ACC112 (cell line): ENCODE measurements at regions not wholly inside any gene's neighbourhood (a gene's known extent, or its start where the extent isn't known, plus 50 kb on each side); places are given as distances from the start of the nearest gene placed in this dataset.

ENCODE experiments used
- H2AFZ ChIP-seq: fragments of 200-600 bp; sonication (generic); one replicate; pipeline ENCODE4 v1.6.0; 2017; ENCODE audit warnings: antibody characterized with exemption, low read length; ENCODE audit not compliant: unreplicated experiment
- H3K27ac ChIP-seq: fragments of 200-600 bp; sonication (generic); 2 replicates; pipeline ENCODE4 v1.5.1; 2014; ENCODE audit warnings: low read depth, mild to moderate bottlenecking, antibody characterized with exemption, low read length, moderate library complexity
- H3K27me3 ChIP-seq: fragments of 200-600 bp; sonication (generic); 2 replicates; pipeline ENCODE4 v1.6.1; 2014; ENCODE audit warnings: mild to moderate bottlenecking, antibody characterized with exemption, low read length, moderate library complexity, mixed read lengths; ENCODE audit not compliant: insufficient read depth
- H3K36me3 ChIP-seq: fragments of 200-600 bp; sonication (generic); 2 replicates; pipeline ENCODE4 v1.6.1; 2016; ENCODE audit warnings: mild to moderate bottlenecking, antibody characterized with exemption, low read length, moderate library complexity, mixed read lengths; ENCODE audit not compliant: insufficient read depth
- H3K4me1 ChIP-seq: fragments of 200-600 bp; sonication (generic); one replicate; pipeline ENCODE4 v1.6.1; 2016; ENCODE audit warnings: low read length, mixed read lengths; ENCODE audit not compliant: insufficient read depth, unreplicated experiment, control insufficient read depth
- H3K4me3 ChIP-seq: fragments of 200-600 bp; sonication (generic); 2 replicates; pipeline ENCODE4 v1.5.1; 2014; ENCODE audit warnings: mild to moderate bottlenecking, low read depth, low read length
- H3K79me2 ChIP-seq: fragments of 200-600 bp; sonication (generic); one replicate; pipeline ENCODE4 v1.6.0; 2016; ENCODE audit warnings: low read length; ENCODE audit not compliant: control insufficient read depth, unreplicated experiment, insufficient read depth

DNA sequence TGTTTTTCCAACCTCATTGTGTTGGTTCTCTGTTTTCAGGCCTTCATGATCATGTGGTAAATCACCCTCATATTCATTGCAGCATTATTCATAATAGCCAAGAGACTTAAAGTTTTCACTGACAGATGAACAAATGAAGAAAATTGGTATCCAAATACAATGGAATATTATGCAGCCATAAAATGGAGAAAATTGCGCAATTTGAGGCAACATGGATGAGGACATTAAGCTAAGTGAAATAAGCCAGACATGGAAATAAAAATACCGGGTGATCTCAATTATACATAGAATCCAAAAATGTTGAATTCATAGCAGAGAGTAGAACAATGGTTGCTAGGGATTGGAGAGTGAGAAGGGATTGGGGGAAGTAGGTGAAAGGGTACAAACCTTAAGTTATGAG, 491.9 kb upstream of the KCNMB2 start:
- H2AFZ ChIP-seq, result no peak overlapping the region
- no peaks in the 10 kb centered on the region for H3K27me3 ChIP-seq
- no peak overlapping the region for H3K27ac ChIP-seq
- no peaks in the 10 kb centered on the region for H3K36me3 ChIP-seq
- H3K4me3 ChIP-seq, result no peak overlapping the region
- no peaks in the 10 kb centered on the region for H3K79me2 ChIP-seq
- peaks cover 5% of the 10 kb centered on the region for H3K4me1 ChIP-seq

DNA sequence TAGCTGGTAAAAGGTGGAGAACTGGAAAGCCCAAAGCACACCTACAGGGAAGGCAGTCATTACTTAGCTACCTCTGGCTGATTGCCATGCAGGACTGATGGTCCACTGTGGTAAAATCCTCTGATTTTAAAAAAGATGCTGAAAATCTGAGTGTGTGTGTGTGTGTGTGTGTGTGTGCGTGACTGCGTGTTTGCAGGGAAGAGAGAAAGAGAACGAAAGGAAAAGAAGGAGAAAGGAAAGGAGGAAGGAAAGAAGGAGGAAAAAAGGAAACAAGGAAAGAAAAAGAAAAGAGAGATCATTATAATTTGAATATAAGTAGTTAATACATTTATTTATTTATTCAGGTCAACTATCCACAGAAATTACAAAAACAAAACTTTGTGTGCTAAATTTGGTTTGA, 488.7 kb upstream of the KCNMB2 start:
- no peaks in the 10 kb centered on the region for H3K79me2 ChIP-seq
- no peaks in the 10 kb centered on the region for H3K36me3 ChIP-seq
- no peak overlapping the region for H3K4me3 ChIP-seq
- H3K4me1 ChIP-seq, result peaks cover 5% of the 10 kb centered on the region
- H3K27me3 ChIP-seq, result no peaks in the 10 kb centered on the region
- no peak overlapping the region for H3K27ac ChIP-seq
- H2AFZ ChIP-seq, result no peak overlapping the region

DNA sequence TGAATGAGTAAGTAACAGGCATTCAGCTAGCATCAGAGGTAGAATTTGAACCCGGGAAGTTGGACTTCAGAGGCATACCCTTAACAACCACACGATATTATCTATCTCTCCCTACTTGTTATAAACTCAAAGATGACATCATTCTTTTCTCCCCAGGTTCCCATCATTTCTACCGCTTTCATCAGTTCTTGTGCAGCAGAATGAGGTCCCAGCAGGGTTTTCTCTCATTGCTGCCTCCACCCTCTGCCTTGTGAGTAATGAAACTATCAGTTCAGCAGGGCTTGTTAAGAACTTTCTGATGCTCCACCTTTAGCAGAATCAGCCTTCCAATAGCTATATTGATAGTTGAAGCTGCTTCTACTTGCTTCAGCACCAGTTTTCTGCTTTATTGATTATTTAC, 487.5 kb upstream of the KCNMB2 start:
- Histone ChIP-seq H2AFZ (no peak overlapping the region), H3K4me3 (no peak overlapping the region), H3K4me1 (no peaks in the 10 kb centered on the region), H3K27ac (no peak overlapping the region), H3K36me3 (no peaks in the 10 kb centered on the region), H3K79me2 (no peaks in the 10 kb centered on the region), H3K27me3 (no peaks in the 10 kb centered on the region)

DNA sequence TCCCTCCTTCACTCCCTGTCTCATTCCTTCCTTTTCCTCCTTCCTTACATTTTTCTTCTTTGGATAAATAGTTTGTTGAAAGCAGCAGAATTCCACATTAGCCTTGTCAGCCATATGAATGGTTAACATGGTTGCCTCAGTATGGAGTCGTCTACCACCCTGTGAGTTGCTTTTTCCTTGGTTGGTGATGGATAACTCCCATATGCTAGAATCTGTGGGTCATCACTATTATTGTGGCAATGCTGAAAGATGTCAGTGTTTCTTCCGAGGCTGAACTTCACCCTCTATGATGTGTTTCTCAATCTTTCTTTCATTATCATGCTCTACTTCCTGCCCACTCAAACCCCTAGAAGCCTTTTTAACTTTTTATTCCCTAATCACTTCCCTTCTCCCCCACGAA, 481.8 kb upstream of the KCNMB2 start:
- Histone ChIP-seq H3K36me3 (no peaks in the 10 kb centered on the region), H3K27me3 (no peaks in the 10 kb centered on the region), H2AFZ (no peak overlapping the region)

DNA sequence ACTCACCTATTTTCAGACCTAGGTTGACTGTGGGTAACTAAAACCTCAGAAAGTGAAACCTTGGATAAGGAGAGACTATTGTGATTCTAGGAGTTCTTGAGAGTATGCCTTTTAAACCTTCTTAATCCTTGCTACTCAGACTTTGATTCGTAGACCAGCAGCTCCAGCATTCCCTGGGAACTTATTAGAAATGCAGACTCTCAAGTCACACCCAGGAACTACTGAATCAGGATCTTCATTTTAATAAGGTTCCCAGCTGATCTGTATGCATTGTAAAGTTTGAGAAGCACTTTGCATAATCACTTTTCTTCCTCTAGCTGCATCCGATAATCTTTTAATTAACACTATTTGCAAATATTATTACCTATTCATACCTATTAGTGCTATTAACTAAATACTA, 480.3 kb upstream of the KCNMB2 start:
- Histone ChIP-seq H3K4me1 (peaks cover 23% of the 10 kb centered on the region), H3K27ac (no peak overlapping the region), H3K36me3 (no peaks in the 10 kb centered on the region), H3K27me3 (no peaks in the 10 kb centered on the region), H3K79me2 (no peaks in the 10 kb centered on the region), H3K4me3 (no peak overlapping the region), H2AFZ (no peak overlapping the region)

More for the DNA sequence above, 481.8 kb upstream of the KCNMB2 start:
- Histone ChIP-seq H3K4me3 (no peak overlapping the region), H3K4me1 (peaks cover 10% of the 10 kb centered on the region), H3K79me2 (no peaks in the 10 kb centered on the region), H3K27ac (no peak overlapping the region)

DNA sequence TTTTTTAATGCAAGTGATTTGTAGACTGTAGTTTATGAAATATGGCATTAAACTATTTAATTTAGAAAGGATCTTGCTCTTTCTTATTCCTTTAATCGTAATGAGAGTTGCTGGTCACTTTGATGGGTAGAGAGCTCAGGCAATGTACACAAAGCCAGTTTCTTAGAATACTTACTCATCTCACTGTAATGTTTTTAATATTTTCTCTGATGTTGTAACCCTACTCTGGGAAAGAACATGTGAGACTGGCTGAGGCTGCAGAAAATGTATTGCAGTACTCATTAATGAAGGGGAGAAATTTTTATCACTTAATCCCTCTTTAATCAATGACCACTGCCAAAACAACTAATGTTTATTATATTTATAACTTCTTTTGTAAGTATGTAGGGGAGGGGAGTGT, 479.4 kb upstream of the KCNMB2 start:
- Histone ChIP-seq H3K4me3 (no peak overlapping the region), H3K79me2 (no peaks in the 10 kb centered on the region), H3K27me3 (no peaks in the 10 kb centered on the region), H3K27ac (no peak overlapping the region), H3K36me3 (no peaks in the 10 kb centered on the region), H2AFZ (no peak overlapping the region), H3K4me1 (peaks cover 26% of the 10 kb centered on the region)

DNA sequence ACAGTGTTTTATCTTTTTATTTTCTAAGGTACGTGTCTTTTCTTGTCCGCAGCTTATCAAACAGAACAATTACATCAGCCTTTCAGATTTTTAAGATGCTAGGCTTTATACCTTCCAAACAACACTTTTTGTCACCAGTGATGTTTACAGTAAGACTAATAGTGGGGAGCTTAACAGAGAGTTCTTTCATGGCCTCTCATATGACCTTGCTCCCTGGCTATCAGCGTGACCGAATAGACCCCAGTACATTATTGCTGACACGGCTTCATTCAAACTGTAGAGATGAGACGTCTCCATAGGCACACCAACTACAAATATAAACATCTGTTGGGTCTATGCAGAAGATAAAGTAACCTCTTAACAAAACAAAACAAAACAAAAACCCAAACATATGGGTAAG, 477.6 kb upstream of the KCNMB2 start:
- Histone ChIP-seq H3K4me3 (no peak overlapping the region), H3K27ac (0 out of 2 replicates have a peak overlapping the region, but pooled peaks have one; percentile 43), H3K36me3 (no peaks in the 10 kb centered on the region), H2AFZ (no peak overlapping the region), H3K79me2 (no peaks in the 10 kb centered on the region), H3K4me1 (peaks cover 30% of the 10 kb centered on the region), H3K27me3 (no peaks in the 10 kb centered on the region)

DNA sequence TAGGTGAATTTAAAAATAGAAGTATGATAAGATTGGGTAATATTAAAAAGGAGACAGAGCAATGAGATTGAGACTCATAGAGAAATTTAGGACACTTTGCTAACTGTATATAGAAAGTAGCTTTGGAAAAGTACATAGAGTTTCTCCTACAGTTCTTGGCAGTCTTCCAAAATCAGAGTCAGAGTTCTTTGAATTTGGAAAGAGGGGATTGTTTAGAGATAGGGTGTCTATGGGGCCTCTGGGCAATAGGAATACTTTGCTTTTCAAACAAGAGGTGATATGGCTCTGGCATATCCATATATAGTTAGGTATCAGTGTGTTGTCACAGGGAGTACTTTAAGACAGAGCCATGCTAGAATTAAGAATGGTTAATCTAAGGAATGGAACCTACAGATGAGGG, 477.1 kb upstream of the KCNMB2 start:
- H3K4me1 ChIP-seq, result peaks cover 30% of the 10 kb centered on the region
- H3K27me3 ChIP-seq, result no peaks in the 10 kb centered on the region
- peak overlapping the region; percentile 36 for H2AFZ ChIP-seq
- H3K27ac ChIP-seq, result peak overlapping the region; percentile 43
- no peaks in the 10 kb centered on the region for H3K36me3 ChIP-seq
- H3K79me2 ChIP-seq, result no peaks in the 10 kb centered on the region
- peak overlapping the region; percentile 41; the same call in 1 of the 2 replicates for H3K4me3 ChIP-seq

DNA sequence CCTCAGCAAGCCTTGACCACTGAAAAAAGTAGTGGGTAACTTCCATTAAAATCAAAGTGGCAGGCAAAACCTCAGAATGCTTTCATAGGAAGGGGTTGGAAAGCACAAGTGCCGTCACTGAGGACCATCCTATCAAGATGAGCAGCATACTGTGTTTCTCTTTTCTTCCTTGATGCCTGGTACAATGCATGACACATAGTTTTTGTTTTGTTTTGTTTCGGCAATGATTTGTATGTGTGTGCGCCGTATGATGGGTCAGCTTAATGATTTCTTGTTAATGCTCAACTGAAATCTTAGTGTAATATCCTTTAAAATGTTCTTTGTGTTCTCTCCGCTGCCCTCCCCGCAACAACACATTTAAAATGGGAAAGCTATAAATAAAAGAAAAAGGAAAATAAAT, 476.4 kb upstream of the KCNMB2 start:
- H3K27me3 ChIP-seq, result no peaks in the 10 kb centered on the region
- H3K4me1 ChIP-seq, result peaks cover 30% of the 10 kb centered on the region
- H3K4me3 ChIP-seq, result peak overlapping the region; percentile 41
- peak overlapping the region; percentile 43 for H3K27ac ChIP-seq
- H2AFZ ChIP-seq, result peak overlapping the region; percentile 36
- no peaks in the 10 kb centered on the region for H3K36me3 ChIP-seq
- H3K79me2 ChIP-seq, result no peaks in the 10 kb centered on the region

DNA sequence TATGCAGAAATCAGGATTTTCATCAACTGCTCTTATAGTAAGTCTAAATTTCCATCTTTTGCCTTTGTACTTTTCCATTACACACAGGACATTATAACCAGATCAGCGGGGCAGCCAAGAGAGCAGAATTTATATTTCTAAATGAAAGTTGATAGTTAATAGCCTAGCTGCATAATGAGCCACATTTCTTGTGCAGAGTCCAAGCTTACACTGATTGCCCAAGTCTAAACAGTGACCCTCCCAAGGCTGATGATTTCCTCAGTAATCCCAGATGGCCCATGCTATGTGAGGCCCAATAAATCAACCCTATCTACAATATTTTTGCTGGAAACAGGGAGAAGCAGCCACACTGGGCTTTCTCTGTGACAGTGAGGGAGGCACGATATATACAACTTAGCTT, 475.8 kb upstream of the KCNMB2 start:
- peak overlapping the region; percentile 43; the same call in 1 of the 2 replicates for H3K27ac ChIP-seq
- peak overlapping the region; percentile 28 for H2AFZ ChIP-seq
- peak overlapping the region; percentile 41 for H3K4me3 ChIP-seq
- no peaks in the 10 kb centered on the region for H3K79me2 ChIP-seq
- H3K4me1 ChIP-seq, result peaks cover 30% of the 10 kb centered on the region
- H3K27me3 ChIP-seq, result no peaks in the 10 kb centered on the region
- no peaks in the 10 kb centered on the region for H3K36me3 ChIP-seq

DNA sequence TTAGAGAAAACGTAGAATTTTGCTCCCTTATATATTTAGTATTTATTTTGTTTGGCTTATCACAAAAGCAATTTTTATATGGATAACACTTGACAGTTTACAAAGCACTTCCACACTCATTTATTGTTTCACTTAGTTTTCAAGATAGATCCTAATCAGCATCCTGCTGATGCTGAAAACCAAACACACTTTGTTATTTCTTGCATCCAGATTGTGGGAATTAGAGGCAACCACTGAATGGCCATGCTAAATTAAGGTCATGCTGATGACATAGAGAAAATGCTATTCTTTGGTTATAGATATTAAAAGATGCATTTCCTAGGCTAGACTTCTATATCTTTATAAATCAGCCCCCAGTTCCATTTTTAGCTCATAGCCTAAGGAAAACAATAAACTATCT, 474.1 kb upstream of the KCNMB2 start:
- H3K79me2 ChIP-seq, result no peaks in the 10 kb centered on the region
- H3K27ac ChIP-seq, result no peak overlapping the region
- no peak overlapping the region for H3K4me3 ChIP-seq
- no peaks in the 10 kb centered on the region for H3K27me3 ChIP-seq
- H2AFZ ChIP-seq, result no peak overlapping the region
- H3K36me3 ChIP-seq, result no peaks in the 10 kb centered on the region
- peaks cover 30% of the 10 kb centered on the region for H3K4me1 ChIP-seq
